CD4-positive, alpha-beta T cell treated with Interleukin-4 for 1 hour (primary cell): ENCODE measurements at regions not wholly inside any gene's neighbourhood (a gene's known extent, or its start where the extent isn't known, plus 50 kb on each side); places are given as distances from the start of the nearest gene placed in this dataset.

Experiments
- DNase-seq, 2 donors: peaks; one replicate each; pipeline ENCODE4 v3.0.0-alpha.2; 2020 to 2022

- DNase-seq = no peak
Measured at GRCh38 chr18:78305789-78306188, 673.8 kb upstream of the SALL3 start.

GRCh38 chr18:78309307-78309706 lies 670.3 kb upstream of the SALL3 start:
- DNase-seq = no peak

- DNase-seq = no peak
Measured at GRCh38 chr18:78309924-78310323, 669.7 kb upstream of the SALL3 start.

GRCh38 chr18:78319264-78319663 lies 660.4 kb upstream of the SALL3 start:
- DNase-seq = no peak

GRCh38 chr18:78319961-78320360 lies 659.7 kb upstream of the SALL3 start:
- DNase-seq = no peak

GRCh38 chr18:78321402-78321801 lies 658.2 kb upstream of the SALL3 start:
- DNase-seq = no peak

- no peak for DNase-seq
Measured at GRCh38 chr18:78323453-78324197, 656.0 kb upstream of the SALL3 start.

GRCh38 chr18:78327643-78328042 lies 652.0 kb upstream of the SALL3 start:
- no peak for DNase-seq

GRCh38 chr18:78330766-78331165 lies 648.9 kb upstream of the SALL3 start:
- DNase-seq = no peak

- no peak for DNase-seq
Measured at GRCh38 chr18:78352910-78353309, 626.7 kb upstream of the SALL3 start.

GRCh38 chr18:78362198-78362597 lies 617.4 kb upstream of the SALL3 start:
- DNase-seq = no peak

- DNase-seq = no peak
Measured at GRCh38 chr18:78363556-78364387, 615.8 kb upstream of the SALL3 start.

GRCh38 chr18:78364388-78364960 lies 615.1 kb upstream of the SALL3 start:
- no peak for DNase-seq

- DNase-seq = no peak
Measured at GRCh38 chr18:78367996-78368395, 611.6 kb upstream of the SALL3 start.

- DNase-seq = no peak
Measured at GRCh38 chr18:78368726-78369125, 610.9 kb upstream of the SALL3 start.

- DNase-seq = no peak
Measured at GRCh38 chr18:78376046-78376445, 603.6 kb upstream of the SALL3 start.

GRCh38 chr18:78378403-78378802 lies 601.2 kb upstream of the SALL3 start:
- DNase-seq = no peak

GRCh38 chr18:78378983-78379382 lies 600.6 kb upstream of the SALL3 start:
- DNase-seq = no peak

GRCh38 chr18:78390348-78390951 lies 589.2 kb upstream of the SALL3 start:
- no peak for DNase-seq

- DNase-seq = no peak
Measured at GRCh38 chr18:78390952-78391348, 588.7 kb upstream of the SALL3 start.

GRCh38 chr18:78393086-78393862 lies 586.3 kb upstream of the SALL3 start:
- DNase-seq = no peak

GRCh38 chr18:78396077-78396476 lies 583.5 kb upstream of the SALL3 start:
- no peak for DNase-seq

- DNase-seq = no peak
Measured at GRCh38 chr18:78396756-78397155, 582.9 kb upstream of the SALL3 start.
